CD14-positive monocyte (primary cell): ENCODE measurements at regions not wholly inside any gene's neighbourhood (a gene's known extent, or its start where the extent isn't known, plus 50 kb on each side); places are given as distances from the start of the nearest gene placed in this dataset.
"Not testable (repeated sequence)": the region's sequence is repeated elsewhere in the genome, so short reads cannot be mapped to it uniquely, and the experiment has no call there.

Experiments
- DNase-seq, 3 donors: peaks; one replicate each; pipeline ENCODE4 v3.0.0-alpha.2; 2011 to 2022
- H2AFZ ChIP-seq: 2 replicates; pipeline ENCODE4 v1.6.0; 2012; ENCODE audit warnings: mild to moderate bottlenecking, low read depth, low read length, inconsistent platforms; ENCODE audit not compliant: insufficient read depth, poor library complexity, severe bottlenecking
- H3K27ac ChIP-seq, 2 donors: 1 replicate in 1 of 2; 2 replicates in 1 of 2; pipeline ENCODE4 v1.5.1; 2012 to 2013; ENCODE audit warnings: low read length in 2 of 2, control low read depth in 1 of 2, inconsistent platforms in 1 of 2, low read depth in 1 of 2, mild to moderate bottlenecking in 1 of 2
- H3K27me3 ChIP-seq, 2 donors: one replicate each; pipeline versions ENCODE4 v1.6.0 to v1.6.1; 2011 to 2013; ENCODE audit warnings: low read length in 2 of 2; ENCODE audit not compliant: control insufficient read depth in 2 of 2, insufficient read depth in 2 of 2
- H3K36me3 ChIP-seq, 2 donors: replicated peaks in 1 of 2; 1 replicate in 1 of 2; 2 replicates in 1 of 2; pipeline versions ENCODE4 v1.5.1 to v1.6.1; 2012 to 2013; ENCODE audit warnings: low read length in 2 of 2, control low read depth in 1 of 2, inconsistent platforms in 1 of 2, mild to moderate bottlenecking in 1 of 2; ENCODE audit not compliant: insufficient read depth in 2 of 2, control insufficient read depth in 1 of 2
- H3K4me1 ChIP-seq, 2 donors: 1 replicate in 1 of 2; 2 replicates in 1 of 2; pipeline versions ENCODE4 v1.5.1 to v1.6.1; 2012 to 2013; ENCODE audit warnings: low read length in 2 of 2, control low read depth in 1 of 2, inconsistent platforms in 1 of 2, mild to moderate bottlenecking in 1 of 2, moderate library complexity in 1 of 2; ENCODE audit not compliant: insufficient read depth in 2 of 2, control insufficient read depth in 1 of 2
- H3K4me2 ChIP-seq: replicated peaks from 2 replicates; pipeline ENCODE3; 2012; ENCODE audit warnings: low read length, moderate library complexity, mild to moderate bottlenecking; ENCODE audit not compliant: poor library complexity, severe bottlenecking; ENCODE audit errors: extremely low read depth
- H3K4me3 ChIP-seq, 3 experiments: fragments of 200-600 bp in 1 of 3; sonication (generic) in 1 of 3; replicated peaks in 1 of 3; 1 replicate in 2 of 3; 2 replicates in 1 of 3; pipeline ENCODE4 v1.5.1; 2011 to 2013; ENCODE audit warnings: low read length in 3 of 3, mild to moderate bottlenecking in 3 of 3, control low read depth in 2 of 3, low read depth in 2 of 3, inconsistent platforms in 1 of 3, moderate library complexity in 1 of 3
- H3K79me2 ChIP-seq: 2 replicates; pipeline ENCODE4 v1.6.0; 2012; ENCODE audit warnings: mild to moderate bottlenecking, control low read depth, inconsistent platforms, low read length, moderate library complexity; ENCODE audit not compliant: insufficient read depth
- H3K9ac ChIP-seq: 2 replicates; pipeline ENCODE4 v1.6.0; 2017; ENCODE audit warnings: low read length, mild to moderate bottlenecking; ENCODE audit not compliant: insufficient read depth, poor library complexity, severe bottlenecking
- H3K9me3 ChIP-seq, 2 donors: replicated peaks in 1 of 2; 1 replicate in 1 of 2; 2 replicates in 1 of 2; pipeline versions ENCODE4 v1.5.1 to v1.6.1; 2012 to 2013; ENCODE audit warnings: low read length in 2 of 2, control low read depth in 1 of 2; ENCODE audit not compliant: control insufficient read depth in 1 of 2, insufficient read depth in 1 of 2
- H4K20me1 ChIP-seq: 2 replicates; pipeline ENCODE4 v1.6.0; 2012; ENCODE audit warnings: mild to moderate bottlenecking, low read length, control low read depth, moderate library complexity; ENCODE audit not compliant: insufficient read depth
- H3K27ac Mint-ChIP-seq, 7 donors: one replicate each; pipeline ENCODE4 v1.8.0; 2020; ENCODE audit warnings: mild to moderate bottlenecking in 7 of 7, mixed read lengths in 7 of 7, moderate library complexity in 6 of 7, inconsistent platforms in 2 of 7
- H3K27me3 Mint-ChIP-seq, 3 donors: one replicate each; pipeline ENCODE4 v1.8.0; 2021 to 2022; ENCODE audit warnings: low read depth in 3 of 3, mild to moderate bottlenecking in 3 of 3, mixed read lengths in 3 of 3, moderate library complexity in 3 of 3, inconsistent platforms in 1 of 3
- H3K36me3 Mint-ChIP-seq, 2 donors: one replicate each; pipeline ENCODE4 v1.8.0; 2020; ENCODE audit warnings: mixed read lengths in 2 of 2, inconsistent platforms in 1 of 2, mild to moderate bottlenecking in 1 of 2
- H3K4me1 Mint-ChIP-seq: one replicate; pipeline ENCODE4 v1.8.0; 2020; ENCODE audit warnings: mild to moderate bottlenecking, mixed read lengths
- H3K4me3 Mint-ChIP-seq, 2 donors: one replicate each; pipeline ENCODE4 v1.8.0; 2020; ENCODE audit warnings: mild to moderate bottlenecking in 2 of 2, mixed read lengths in 2 of 2, moderate library complexity in 1 of 2
- H3K9me3 Mint-ChIP-seq, 7 donors: one replicate each; pipeline ENCODE4 v1.8.0; 2020 to 2022; ENCODE audit warnings: mixed read lengths in 7 of 7, mild to moderate bottlenecking in 6 of 7, moderate library complexity in 6 of 7, inconsistent platforms in 2 of 7
- CTCF ChIP-seq: fragments of 200-600 bp; IDR thresholded peaks from one replicate; pipeline ENCODE4 v1.8.0; 2022; ENCODE audit warnings: antibody characterized with exemption, mild to moderate bottlenecking
- WGBS: methylation state at CpG from one replicate; pipeline ENCODE4 v1.1.5; 2013; ENCODE audit warnings: missing lambda C conversion rate; ENCODE audit not compliant: insufficient coverage; 5-methylcytosine and 5-hydroxymethylcytosine counted together
- intact Hi-C, 2 donors: fragments of 100-400 bp; cut with micrococcal nuclease; formaldehyde crosslinking; loops; one replicate each; pipeline versions ENCODE4 v1.15.0 to v1.15.1; 2023

- H3K27me3 ChIP-seq, intact Hi-C loops, H3K27ac Mint-ChIP-seq, H3K36me3 ChIP-seq, H3K4me2 ChIP-seq, H2AFZ ChIP-seq, H3K36me3 Mint-ChIP-seq, H4K20me1 ChIP-seq, H3K4me3 Mint-ChIP-seq, H3K4me1 ChIP-seq, H3K4me3 ChIP-seq, H3K27ac ChIP-seq, H3K79me2 ChIP-seq, DNase-seq, H3K4me1 Mint-ChIP-seq, H3K9ac ChIP-seq, H3K9me3 ChIP-seq, H3K27me3 Mint-ChIP-seq: not testable (repeated sequence)
- WGBS, result 89% methylated on average over 18 of the region's 26 CpGs
- peaks cover 7 to 21% (median 16%) of the 10 kb centered on the region in 7 donors for H3K9me3 Mint-ChIP-seq
Measured at GRCh38 chr7:79975986-79976710, 158.5 kb upstream of the GNAI1 start.

DNA sequence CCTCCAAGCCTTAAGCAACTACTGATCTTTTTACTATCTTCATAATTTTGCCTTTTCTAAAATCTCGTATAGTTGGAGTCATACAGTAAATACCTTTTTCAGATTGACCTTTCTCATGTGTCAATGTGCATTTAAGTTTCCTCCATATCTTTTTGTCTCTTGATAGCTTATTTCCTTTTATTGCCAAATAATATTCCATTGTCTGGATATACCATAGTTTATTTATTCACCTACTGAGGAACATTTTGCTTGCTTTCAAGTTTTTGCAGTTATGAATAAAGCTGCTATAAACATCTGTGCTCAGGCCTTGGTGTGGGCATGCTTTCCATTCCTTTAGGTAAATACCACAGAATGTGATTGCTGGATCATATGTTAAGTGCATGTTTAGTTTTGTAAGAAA, 161.2 kb upstream of the GNAI1 start:
- Histone ChIP-seq H3K27me3 (no peaks in the 10 kb centered on the region), H3K4me3 (no peak overlapping the region), H3K36me3 (no peaks in the 10 kb centered on the region), H3K9ac (no peak overlapping the region), H3K79me2 (no peaks in the 10 kb centered on the region), H3K4me1 (no peaks in the 10 kb centered on the region), H3K27ac (no peak overlapping the region), H2AFZ (no peak overlapping the region), H3K4me2 (no peak overlapping the region), H3K9me3 (peaks cover 0 to 9% of the 10 kb centered on the region in 2 donors), H4K20me1 (no peaks in the 10 kb centered on the region)
- Mint-ChIP-seq H3K27ac (no peak overlapping the region), H3K4me1 (no peaks in the 10 kb centered on the region), H3K4me3 (no peak overlapping the region), H3K36me3 (no peaks in the 10 kb centered on the region), H3K27me3 (no peaks in the 10 kb centered on the region), H3K9me3 (peaks cover 7 to 21% (median 16%) of the 10 kb centered on the region in 7 donors)
- no peak for DNase-seq
- no peak for TF ChIP-seq CTCF
- WGBS, result no CpG with 5 or more reads among the region's 1 CpG
- intact Hi-C loops, result no loop called here
